Lower leg skin (tissue), 4 donors: ENCODE measurements at regions not wholly inside any gene's neighbourhood (a gene's known extent, or its start where the extent isn't known, plus 50 kb on each side); places are given as distances from the start of the nearest gene placed in this dataset.

Source experiments
- DNase-seq, 2 donors: peaks; one replicate each; pipeline ENCODE4 v3.0.0-alpha.2; 2019; ENCODE audit warnings: low spot score in 2 of 2
- H3K4me3 ChIP-seq: fragments of 200-600 bp; sonication (generic); 2 replicates; pipeline ENCODE4 v1.5.1; 2017; ENCODE audit warnings: mild to moderate bottlenecking, low read depth; ENCODE audit not compliant: poor library complexity, severe bottlenecking
- CTCF ChIP-seq, 3 donors: fragments of 450-650 bp; IDR thresholded peaks; one replicate each; pipeline ENCODE4 v1.5.1; 2016; ENCODE audit warnings: antibody characterized with exemption in 3 of 3, mild to moderate bottlenecking in 3 of 3, moderate library complexity in 2 of 3
- POLR2A ChIP-seq, 2 donors: fragments of 450-650 bp; IDR thresholded peaks; one replicate each; pipeline ENCODE4 v1.6.1; 2016 to 2017; ENCODE audit warnings: antibody characterized with exemption in 2 of 2, mild to moderate bottlenecking in 1 of 2, moderate library complexity in 1 of 2
- WGBS, 2 donors: methylation state at CpG; one replicate each; pipeline ENCODE4 v1.1.5; 2018; 5-methylcytosine and 5-hydroxymethylcytosine counted together
- intact Hi-C: fragments of 100-400 bp; cut with DNase I; formaldehyde crosslinking; loops from one replicate; pipeline ENCODE4 v1.15.0; 2023; ENCODE audit warnings: low total_unique reads

DNA sequence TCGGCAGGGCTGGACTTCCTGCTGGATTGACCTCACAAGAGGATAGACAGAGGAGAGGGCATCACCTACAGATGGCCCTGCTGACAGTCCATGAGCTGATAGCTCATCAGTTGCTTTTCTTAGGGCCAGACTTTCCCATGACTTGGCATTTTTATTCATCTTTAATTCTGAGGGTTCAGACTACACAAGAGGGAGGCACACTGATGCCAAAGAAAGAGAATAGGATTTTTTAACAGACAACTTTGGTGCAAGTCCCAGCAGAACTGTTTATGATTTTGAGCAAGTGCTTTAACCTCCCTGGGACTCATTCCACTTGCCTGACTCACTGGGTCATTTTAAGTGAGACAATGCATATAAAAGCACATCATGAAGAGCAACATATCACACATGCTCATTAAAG is 299.2 kb downstream of the INSIG2 start:
- TF ChIP-seq CTCF (IDR thresholded peaks at IDR 0.05) (no peak), POLR2A (IDR thresholded peaks at IDR 0.05) (no peak)
- 56 to 64% methylated on average over 1 of the region's 1 CpG for WGBS, 2 donors
- DNase-seq, result no peak
- intact Hi-C loops, result no loop called here
- H3K4me3 ChIP-seq, result no peak overlapping the region

DNA sequence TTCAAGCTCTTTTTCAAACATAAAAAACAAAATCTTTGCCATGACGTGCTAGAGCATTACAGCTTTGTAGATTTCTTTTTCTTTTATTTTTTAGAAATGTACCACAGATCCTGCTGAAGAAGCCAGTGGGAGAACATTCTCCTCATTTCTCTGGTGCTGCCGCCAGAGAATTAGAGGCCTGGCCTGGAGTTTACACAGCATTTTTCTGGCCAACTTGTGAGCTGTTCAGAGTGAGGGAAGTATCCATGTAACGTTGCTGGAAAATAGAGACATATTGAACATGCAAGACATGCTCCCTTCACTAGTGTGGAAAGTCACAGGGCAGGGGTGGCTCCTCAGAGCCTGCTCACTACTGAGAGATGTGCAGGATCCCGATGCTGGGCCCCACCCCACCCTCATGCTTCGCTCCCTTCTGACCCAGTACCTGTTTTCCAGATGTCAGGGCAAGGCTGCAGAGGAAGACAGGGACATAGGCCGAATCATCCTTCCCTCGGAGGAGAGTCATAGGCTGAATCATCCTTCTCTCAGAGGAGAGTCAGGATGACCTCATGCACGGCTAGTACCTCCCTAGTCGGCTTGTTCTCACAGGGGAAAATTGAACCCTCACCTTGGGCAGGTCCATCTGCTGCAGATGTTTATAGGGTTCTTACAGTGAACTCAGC is 298.5 kb downstream of the INSIG2 start:
- TF ChIP-seq CTCF (IDR thresholded peaks at IDR 0.05), result no peak
- TF ChIP-seq POLR2A (IDR thresholded peaks at IDR 0.05), result no peak
- 45 to 60% methylated on average over 9 of the region's 9 CpGs for WGBS, 2 donors
- intact Hi-C loops, result no loop called here
- DNase-seq, result no peak
- H3K4me3 ChIP-seq, result no peak overlapping the region

DNA sequence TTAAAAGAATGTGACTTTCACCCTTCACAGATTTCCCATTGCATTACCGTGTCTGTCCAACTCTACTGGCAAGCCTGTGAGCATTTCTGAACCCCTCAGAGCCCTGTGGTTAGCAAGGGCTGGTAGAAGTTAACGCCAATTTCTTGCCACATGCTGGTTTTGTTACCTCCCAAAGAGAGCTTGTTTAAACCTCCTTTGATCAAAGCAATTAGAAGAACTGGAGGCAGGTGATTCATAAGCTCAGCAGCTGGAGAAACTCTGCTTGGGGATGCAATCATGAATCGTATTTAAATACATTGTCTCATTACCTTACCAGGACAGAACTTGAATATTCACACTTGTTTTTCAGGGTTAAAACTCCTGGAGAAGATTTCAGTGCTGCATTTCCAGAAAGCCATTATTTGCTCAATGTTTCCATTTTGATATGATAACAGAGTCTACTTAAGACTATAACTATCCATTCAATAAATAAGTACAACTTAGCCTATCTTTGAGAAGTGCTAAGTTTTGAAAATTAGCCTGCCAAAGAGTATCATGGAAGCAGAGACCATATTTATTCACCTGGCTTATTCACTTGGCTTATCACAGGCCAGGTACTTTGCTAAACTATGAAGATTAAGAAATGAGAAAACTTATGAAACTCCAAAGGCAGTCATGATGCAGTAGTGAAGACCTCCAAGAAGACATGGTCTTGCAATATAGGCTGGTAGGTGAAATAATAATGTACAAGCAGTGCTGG is 292.8 kb downstream of the INSIG2 start:
- intact Hi-C loops, result no loop called here

DNA sequence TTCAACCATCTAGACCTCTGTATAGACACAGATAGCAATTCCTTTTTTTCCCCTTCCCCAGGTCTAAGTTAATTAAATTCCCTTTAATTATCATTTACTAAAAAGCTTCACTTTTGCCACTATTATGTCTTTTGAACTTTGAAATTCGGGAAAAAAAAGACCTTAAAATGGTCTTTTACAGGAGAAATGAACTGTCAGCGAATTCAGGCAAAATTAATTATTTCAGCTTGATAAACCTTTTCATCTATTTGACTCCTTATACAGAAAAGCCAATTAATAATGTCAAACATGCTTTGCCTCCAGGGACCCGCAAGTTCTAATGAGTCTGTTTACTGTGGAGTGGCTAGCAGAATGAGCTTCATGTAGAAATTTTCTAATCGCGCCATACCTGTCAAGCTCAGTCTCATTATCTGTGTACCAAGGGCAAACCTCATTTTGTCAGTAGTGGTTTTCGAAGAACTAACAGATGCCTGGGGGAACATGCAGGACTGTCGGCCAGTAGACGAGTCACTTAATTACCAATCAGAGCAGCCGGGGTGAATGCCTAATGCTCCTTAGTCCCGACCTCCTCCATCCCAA is 287.7 kb downstream of the INSIG2 start:
- TF ChIP-seq CTCF (IDR thresholded peaks at IDR 0.05), result no peak
- TF ChIP-seq POLR2A (IDR thresholded peaks at IDR 0.05), result no peak
- WGBS, 2 donors, result 85 to 91% methylated on average over 10 of the region's 10 CpGs
- intact Hi-C loops, result loop anchor here (10.0 kb wide), 1 partner anchor 479 kb away; no protein-coding TSS in a partner anchor

More for the DNA sequence above, 292.8 kb downstream of the INSIG2 start:
- DNase-seq, result no peak
- no peak for TF ChIP-seq CTCF (IDR thresholded peaks at IDR 0.05)
- no peak overlapping the region for H3K4me3 ChIP-seq
- 54 to 62% methylated on average over 3 of the region's 3 CpGs for WGBS, 2 donors

DNA sequence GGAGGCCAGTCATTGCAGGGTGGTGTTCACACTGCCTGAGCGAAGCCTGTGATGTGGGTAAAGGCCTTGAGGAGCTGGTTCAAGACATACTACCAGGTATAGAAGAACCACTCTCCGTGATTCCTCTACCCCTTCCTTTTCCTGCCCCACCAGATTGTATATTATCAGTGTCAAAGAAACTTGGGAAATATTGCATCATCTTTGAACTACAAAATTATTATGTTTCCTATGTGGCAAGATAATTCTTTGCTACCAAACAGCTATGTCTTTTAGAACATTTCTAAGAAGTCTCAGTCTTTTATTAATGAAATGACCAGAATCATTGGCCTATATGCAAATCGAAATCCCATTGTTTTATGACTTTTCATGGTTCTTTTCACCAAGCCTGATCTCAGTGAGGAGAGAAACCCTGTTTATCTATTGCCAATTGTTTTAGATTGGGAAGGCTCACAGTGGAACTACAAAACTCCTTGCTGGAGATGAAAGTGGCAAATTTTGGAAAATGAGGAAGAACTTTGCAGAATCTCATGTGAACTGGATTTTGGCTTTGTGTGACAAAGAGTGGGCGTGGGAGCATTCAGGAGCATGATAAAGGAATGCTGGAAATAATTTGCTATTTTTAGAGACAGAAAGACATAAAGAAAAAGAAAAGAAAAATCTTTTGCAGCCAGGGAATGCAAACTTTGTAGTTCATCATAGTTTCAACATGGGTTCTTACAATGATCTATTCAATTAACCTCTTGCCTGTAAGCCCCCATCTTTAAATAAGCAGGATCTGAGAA is 286.9 kb downstream of the INSIG2 start:
- TF ChIP-seq POLR2A (IDR thresholded peaks at IDR 0.05), result no peak
- TF ChIP-seq CTCF (IDR thresholded peaks at IDR 0.05), result no peak
- DNase-seq, result no peak
- H3K4me3 ChIP-seq, result no peak overlapping the region
- intact Hi-C loops, result loop anchor here (10.0 kb wide), 1 partner anchor 480 kb away; no protein-coding TSS in a partner anchor
- WGBS, 2 donors, result 66 to 75% methylated on average over 4 of the region's 4 CpGs

More for the DNA sequence above, 287.7 kb downstream of the INSIG2 start:
- no peak overlapping the region for H3K4me3 ChIP-seq
- no peak for DNase-seq
